Heart left ventricle (tissue), 16 donors: ENCODE measurements at regions not wholly inside any gene's neighbourhood (a gene's known extent, or its start where the extent isn't known, plus 50 kb on each side); places are given as distances from the start of the nearest gene placed in this dataset.

ENCODE experiments used
- ATAC-seq, 4 donors: fragments of 200-7000 bp; cut with Tn5 transposase; one replicate each; pipeline ENCODE4 v1.9.1; 2020 to 2022; ENCODE audit warnings: moderate library complexity in 4 of 4, mild to moderate bottlenecking in 3 of 4, moderate number of reproducible peaks in 1 of 4
- DNase-seq, 5 donors: peaks; one replicate each; pipeline ENCODE4 v3.0.0-alpha.2; 2020
- H3K27ac ChIP-seq, 12 donors: fragments of 200-600 bp; sonication (generic) in 4 of 12; one replicate each; pipeline versions ENCODE4 v1.5.0 to v1.8.0; 2016 to 2022; ENCODE audit warnings: mild to moderate bottlenecking in 2 of 12
- H3K27me3 ChIP-seq, 9 donors: fragments of 200-600 bp; sonication (generic) in 2 of 9; one replicate each; pipeline versions ENCODE4 v1.5.1 to v1.8.0; 2016 to 2022; ENCODE audit warnings: mild to moderate bottlenecking in 3 of 9
- H3K36me3 ChIP-seq, 9 donors: fragments of 200-600 bp; sonication (generic) in 2 of 9; one replicate each; pipeline versions ENCODE4 v1.5.0 to v1.8.0; 2018 to 2022; ENCODE audit warnings: mild to moderate bottlenecking in 2 of 9
- H3K4me1 ChIP-seq, 12 donors: fragments of 200-600 bp; sonication (generic) in 4 of 12; one replicate each; pipeline versions ENCODE4 v1.5.0 to v1.8.0; 2016 to 2022; ENCODE audit warnings: mild to moderate bottlenecking in 3 of 12
- H3K4me3 ChIP-seq, 12 donors: fragments of 200-600 bp; sonication (generic) in 4 of 12; one replicate each; pipeline versions ENCODE4 v1.5.0 to v1.8.0; 2017 to 2022; ENCODE audit warnings: mild to moderate bottlenecking in 9 of 12, moderate library complexity in 4 of 12
- H3K9me3 ChIP-seq, 12 donors: fragments of 200-600 bp; sonication (generic) in 4 of 12; one replicate each; pipeline versions ENCODE4 v1.5.0 to v1.8.0; 2016 to 2022; ENCODE audit warnings: mild to moderate bottlenecking in 1 of 12
- POLR2A ChIP-seq, 2 donors: fragments of 450-650 bp; IDR thresholded peaks; one replicate each; pipeline ENCODE4 v1.6.1; 2017; ENCODE audit warnings: antibody characterized with exemption in 2 of 2, mild to moderate bottlenecking in 2 of 2, moderate library complexity in 2 of 2
- WGBS, 4 donors: extraction: QIAGEN DNeasy Blood & Tissue Kit in 2 of 4; methylation state at CpG; one replicate each; pipeline versions ENCODE4 v1.1.5 to v1.1.7; 2013 to 2018; 5-methylcytosine and 5-hydroxymethylcytosine counted together
- intact Hi-C, 10 donors: fragments of 100-400 bp; cut with DNase I; formaldehyde crosslinking; loops; one replicate each; pipeline versions ENCODE4 v1.11.1 to v1.14.2; 2022
- TF ChIP-seq, protein P1 (sequence below), 12 donors: fragments of 200-600 bp; sonication (generic) in 4 of 12; IDR thresholded peaks; one replicate each; pipeline versions ENCODE4 v1.5.0 to v1.8.0; 2018 to 2022; ENCODE audit warnings: antibody characterized with exemption in 12 of 12, mild to moderate bottlenecking in 5 of 12
- donor health status: ischemic (EF 13 %, LVEDD 7.1; RV severe dilation, severe dysfunction).
- donor health status: healthy with polysubstance abuse.
- donor health status: DM: no; HTN: yes; CAD: no.
- donor health status: DM: no; HTN: no; CAD: no.
- donor health status: ischemic (EF 25% LVEDD 6.9; RV normal size, moderate dysfunction).
- donor health status: ischemic (EF 25% LVEDD 5.7; RV mildly dilated, moderate dysfunction).
- donor health status: healthy.
- donor health status: DM: yes; HTN: yes; CAD: no.
- donor health status: ischemic (EF 35%, LVEDD 5.7; RV mildly dilated, moderate dysfunction).
- donor health status: nonischemic (EF 11% LVEDD 7.7; RV severe dilation, severe dysfunction).
- donor health status: DM: yes; HTN: yes; CAD: no.
- donor health status: PGD.
- donor health status: ischemic (EF 29% LVEDD 5.4; RV normal size, mild dysfunction).
- donor health status: nonischemic (EF 23%, LVEDD 6.1; RV moderate dilation, normal function).

DNA sequence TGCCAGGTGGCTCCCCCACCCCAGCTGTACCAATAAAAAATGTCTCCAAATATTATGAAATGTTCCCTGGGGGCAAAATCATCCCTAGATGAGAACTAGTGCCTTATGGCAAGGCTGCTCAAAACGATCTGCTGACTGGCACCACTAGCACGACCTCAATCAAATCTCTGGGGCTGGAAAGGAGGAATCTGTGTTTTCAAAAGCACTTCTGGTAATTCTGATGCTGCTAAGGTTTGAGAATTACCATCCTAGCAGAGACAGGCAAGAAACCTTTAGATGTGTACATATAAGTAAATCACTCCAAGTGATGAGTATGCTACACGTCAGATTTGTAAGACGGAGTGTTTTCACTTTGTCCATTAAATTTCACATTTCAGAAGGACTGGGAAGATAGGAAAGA, 360.1 kb upstream of the THRB start:
- H3K27ac ChIP-seq: no peak overlapping the region
- no peak overlapping the region for H3K4me3 ChIP-seq
- H3K36me3 ChIP-seq: no peaks in the 10 kb centered on the region
- DNase-seq: no peak
- H3K27me3 ChIP-seq: no peaks in the 10 kb centered on the region
- intact Hi-C loops: no loop called here
- WGBS, 4 donors: 88 to 95% (median 91%) methylated on average over 4 of the region's 4 CpGs
- no peaks in the 10 kb centered on the region for H3K9me3 ChIP-seq
- ATAC-seq: no peak
- TF ChIP-seq POLR2A (IDR thresholded peaks at IDR 0.05): no peak
- TF ChIP-seq, protein P1, sequence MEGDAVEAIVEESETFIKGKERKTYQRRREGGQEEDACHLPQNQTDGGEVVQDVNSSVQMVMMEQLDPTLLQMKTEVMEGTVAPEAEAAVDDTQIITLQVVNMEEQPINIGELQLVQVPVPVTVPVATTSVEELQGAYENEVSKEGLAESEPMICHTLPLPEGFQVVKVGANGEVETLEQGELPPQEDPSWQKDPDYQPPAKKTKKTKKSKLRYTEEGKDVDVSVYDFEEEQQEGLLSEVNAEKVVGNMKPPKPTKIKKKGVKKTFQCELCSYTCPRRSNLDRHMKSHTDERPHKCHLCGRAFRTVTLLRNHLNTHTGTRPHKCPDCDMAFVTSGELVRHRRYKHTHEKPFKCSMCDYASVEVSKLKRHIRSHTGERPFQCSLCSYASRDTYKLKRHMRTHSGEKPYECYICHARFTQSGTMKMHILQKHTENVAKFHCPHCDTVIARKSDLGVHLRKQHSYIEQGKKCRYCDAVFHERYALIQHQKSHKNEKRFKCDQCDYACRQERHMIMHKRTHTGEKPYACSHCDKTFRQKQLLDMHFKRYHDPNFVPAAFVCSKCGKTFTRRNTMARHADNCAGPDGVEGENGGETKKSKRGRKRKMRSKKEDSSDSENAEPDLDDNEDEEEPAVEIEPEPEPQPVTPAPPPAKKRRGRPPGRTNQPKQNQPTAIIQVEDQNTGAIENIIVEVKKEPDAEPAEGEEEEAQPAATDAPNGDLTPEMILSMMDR (IDR thresholded peaks at IDR 0.05): no peak
- no peaks in the 10 kb centered on the region for H3K4me1 ChIP-seq

DNA sequence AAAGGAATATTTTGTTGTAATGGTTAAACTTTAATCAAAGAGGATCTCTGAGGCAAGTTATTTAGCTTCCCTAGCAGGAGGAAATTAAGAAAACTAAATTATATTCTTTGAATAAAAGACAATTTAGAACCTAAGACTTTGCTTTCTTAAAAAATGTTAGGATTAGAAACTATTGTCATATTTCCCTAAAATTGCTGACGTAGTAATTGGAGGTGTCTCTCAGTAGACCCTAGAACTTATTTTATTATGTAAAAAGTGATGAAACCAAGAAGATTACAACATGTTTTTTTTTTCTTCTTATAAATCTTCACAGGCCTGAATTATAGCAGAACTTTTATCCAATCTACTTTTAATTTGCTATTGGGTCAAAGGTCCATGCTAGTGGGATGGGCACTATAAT, 363.3 kb upstream of the THRB start:
- no peak for ATAC-seq
- Histone ChIP-seq H3K4me3 (no peak overlapping the region), H3K27me3 (no peaks in the 10 kb centered on the region), H3K4me1 (no peaks in the 10 kb centered on the region), H3K27ac (no peak overlapping the region), H3K9me3 (no peaks in the 10 kb centered on the region), H3K36me3 (no peaks in the 10 kb centered on the region)
- intact Hi-C loops: no loop called here
- TF ChIP-seq, protein P1 (IDR thresholded peaks at IDR 0.05): no peak
- TF ChIP-seq POLR2A (IDR thresholded peaks at IDR 0.05): no peak
- WGBS, 4 donors: 93 to 100% (median 96%) methylated on average over 1 of the region's 1 CpG
- no peak for DNase-seq

DNA sequence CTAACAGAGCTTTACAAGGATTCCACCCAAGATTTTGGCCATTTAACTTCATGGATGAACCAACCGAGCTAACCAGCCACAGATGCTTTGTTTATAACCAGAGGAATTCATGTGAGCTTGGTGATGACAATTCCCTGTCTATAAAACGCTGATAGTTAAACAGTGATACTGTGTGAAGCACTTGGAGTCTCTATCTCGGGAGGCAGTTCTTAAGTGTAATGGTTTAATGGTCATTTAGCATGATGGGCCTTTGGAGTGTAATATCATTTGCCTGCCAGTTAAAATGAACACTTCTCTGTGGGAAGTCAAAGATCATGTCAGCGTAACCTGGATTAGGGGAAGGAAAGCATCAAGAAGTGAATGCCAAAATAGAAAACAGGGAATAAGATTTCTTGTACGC, 368.6 kb upstream of the THRB start:
- ATAC-seq: no peak
- Histone ChIP-seq H3K4me3 (no peak overlapping the region), H3K36me3 (no peaks in the 10 kb centered on the region), H3K27ac (no peak overlapping the region), H3K9me3 (no peaks in the 10 kb centered on the region), H3K4me1 (no peaks in the 10 kb centered on the region), H3K27me3 (no peaks in the 10 kb centered on the region)
- TF ChIP-seq, protein P1 (IDR thresholded peaks at IDR 0.05): no peak
- no peak for TF ChIP-seq POLR2A (IDR thresholded peaks at IDR 0.05)
- DNase-seq: no peak
- 57 to 73% (median 65%) methylated on average over 5 of the region's 5 CpGs for WGBS, 4 donors
- intact Hi-C loops: no loop called here

DNA sequence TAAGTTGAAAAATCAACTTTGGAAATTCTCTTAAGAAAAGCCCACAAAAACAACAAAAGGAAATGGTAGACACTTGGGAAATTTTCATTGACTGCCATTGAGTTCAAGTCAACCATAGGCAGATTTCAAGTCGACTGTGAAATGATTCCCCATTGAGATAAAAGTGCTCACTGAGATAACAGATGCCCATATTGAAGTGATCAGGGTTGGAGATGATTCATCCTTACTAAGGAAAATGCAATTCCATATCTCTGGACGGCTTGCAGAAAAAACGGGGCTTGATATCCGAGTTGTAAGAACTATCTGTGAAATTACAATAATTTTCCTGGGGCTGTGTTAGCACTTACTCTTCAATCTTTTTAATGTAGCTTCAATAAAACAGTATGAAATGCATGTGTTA, 373.1 kb upstream of the THRB start:
- WGBS, 4 donors: 72 to 82% (median 76%) methylated on average over 4 of the region's 4 CpGs

More for the DNA sequence above, 373.1 kb upstream of the THRB start:
- no peak overlapping the region for H3K27ac ChIP-seq
- H3K27me3 ChIP-seq: no peaks in the 10 kb centered on the region
- no peaks in the 10 kb centered on the region for H3K9me3 ChIP-seq
- intact Hi-C loops: no loop called here
- H3K4me3 ChIP-seq: no peak overlapping the region
- H3K4me1 ChIP-seq: no peaks in the 10 kb centered on the region
- DNase-seq (no peak), ATAC-seq (no peak)
- no peaks in the 10 kb centered on the region for H3K36me3 ChIP-seq
- TF ChIP-seq, protein P1 (IDR thresholded peaks at IDR 0.05): no peak
- TF ChIP-seq POLR2A (IDR thresholded peaks at IDR 0.05): no peak
